NK-92 treated with Interleukin-12 subunit alpha and Interleukin-12 subunit beta, amount 100 ng/mL, for 24 hours (cell line): ENCODE measurements at regions not wholly inside any gene's neighbourhood (a gene's known extent, or its start where the extent isn't known, plus 50 kb on each side); places are given as distances from the start of the nearest gene placed in this dataset.

Source experiments
- DNase-seq: peaks from one replicate; lab custom pipeline; 2025; lab: John Stamatoyannopoulos, UW

DNA sequence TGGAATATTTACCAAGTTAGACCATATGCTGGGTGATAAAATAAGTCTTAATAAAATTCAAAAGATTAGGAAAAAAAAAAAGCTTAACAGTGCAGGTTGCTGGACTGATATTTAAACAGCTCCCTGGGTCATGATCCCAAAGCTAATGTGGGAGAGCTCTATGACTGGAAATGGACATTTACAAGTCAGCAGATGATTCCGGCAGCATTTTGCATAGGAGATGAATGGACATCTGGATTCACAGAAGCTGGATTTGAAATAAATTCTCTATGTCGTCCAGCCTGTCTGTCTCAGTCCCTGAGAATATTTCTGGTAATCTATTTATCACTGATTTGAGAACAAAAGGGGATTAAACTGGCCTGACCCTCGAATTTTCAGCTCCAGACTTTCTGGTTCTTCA lies 52.3 kb upstream of the KLHL25 start:
- DNase-seq: no peak

DNA sequence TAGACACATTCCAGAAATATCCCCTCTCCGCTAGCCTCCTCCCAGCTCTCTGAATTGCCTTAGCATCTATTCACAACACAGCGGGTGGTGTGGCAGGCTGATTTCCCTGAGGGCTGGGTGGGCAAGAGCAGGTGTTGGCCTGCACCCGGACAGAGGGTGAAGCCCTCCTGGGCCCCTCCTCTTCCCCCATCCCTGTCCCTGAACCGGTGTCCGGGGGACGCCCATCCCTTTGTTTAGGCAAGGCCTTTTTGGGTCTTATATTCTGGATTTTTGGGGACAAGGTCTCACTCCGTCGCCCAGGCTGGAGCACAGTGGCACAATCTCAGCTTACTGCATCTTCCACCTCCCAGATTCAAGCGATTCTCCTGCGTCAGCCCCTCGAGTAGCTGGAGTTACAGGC lies 55.2 kb upstream of the KLHL25 start:
- no peak for DNase-seq

DNA sequence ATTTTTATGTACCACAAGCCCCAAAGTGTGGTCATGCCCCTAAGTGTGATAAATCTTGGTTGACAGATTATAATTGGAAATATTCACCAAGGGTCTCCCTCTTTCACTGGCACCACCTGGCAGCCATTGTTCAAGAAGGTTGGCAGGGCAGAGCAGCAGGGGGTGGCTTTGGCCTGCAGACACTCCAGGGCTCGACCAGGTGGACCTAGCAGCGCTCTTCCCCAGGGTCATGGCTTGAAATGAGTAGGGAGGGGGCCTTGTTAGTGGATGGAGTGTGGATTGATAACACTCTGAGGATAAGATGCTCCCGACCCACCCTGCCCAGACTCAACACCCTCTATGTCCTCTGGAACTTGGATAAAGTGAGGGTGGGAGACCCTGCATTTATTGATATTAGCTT lies 58.2 kb upstream of the KLHL25 start:
- DNase-seq: no peak

DNA sequence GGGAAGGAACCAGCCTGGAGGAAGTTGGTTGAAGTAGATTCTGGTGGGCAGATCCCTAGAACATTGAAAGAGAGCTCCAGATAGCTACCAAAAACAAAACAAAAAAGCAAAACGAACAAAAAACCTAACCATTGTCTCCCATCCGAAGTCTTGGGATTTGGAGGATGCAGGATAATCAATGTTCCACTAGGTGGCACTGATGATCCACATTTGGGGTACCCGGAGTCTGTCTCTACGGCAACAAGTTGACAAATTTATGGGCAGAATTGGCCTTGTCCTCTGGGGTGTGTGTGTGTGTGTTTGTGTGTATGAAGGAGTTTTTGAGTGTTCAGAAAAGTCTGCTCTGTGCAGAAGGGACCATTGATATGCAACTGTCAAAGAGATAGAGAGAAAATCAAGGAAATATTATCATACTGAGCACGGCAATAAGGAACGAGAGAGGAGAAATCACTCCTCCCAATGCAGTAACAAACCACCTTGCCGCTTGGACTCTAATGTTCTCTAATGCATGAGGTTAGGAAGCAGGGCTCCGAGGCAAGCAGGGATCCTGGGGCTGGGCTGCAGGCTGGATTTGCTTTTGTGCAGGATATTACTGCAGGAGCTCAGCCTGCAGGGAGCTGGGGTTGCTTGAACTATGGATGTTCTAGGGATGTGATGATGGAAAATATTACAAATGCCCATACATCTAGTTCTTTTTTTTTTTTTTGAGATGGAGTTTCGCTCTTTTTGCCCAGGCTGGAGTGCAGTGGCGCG lies 59.8 kb upstream of the KLHL25 start:
- DNase-seq: no peak

DNA sequence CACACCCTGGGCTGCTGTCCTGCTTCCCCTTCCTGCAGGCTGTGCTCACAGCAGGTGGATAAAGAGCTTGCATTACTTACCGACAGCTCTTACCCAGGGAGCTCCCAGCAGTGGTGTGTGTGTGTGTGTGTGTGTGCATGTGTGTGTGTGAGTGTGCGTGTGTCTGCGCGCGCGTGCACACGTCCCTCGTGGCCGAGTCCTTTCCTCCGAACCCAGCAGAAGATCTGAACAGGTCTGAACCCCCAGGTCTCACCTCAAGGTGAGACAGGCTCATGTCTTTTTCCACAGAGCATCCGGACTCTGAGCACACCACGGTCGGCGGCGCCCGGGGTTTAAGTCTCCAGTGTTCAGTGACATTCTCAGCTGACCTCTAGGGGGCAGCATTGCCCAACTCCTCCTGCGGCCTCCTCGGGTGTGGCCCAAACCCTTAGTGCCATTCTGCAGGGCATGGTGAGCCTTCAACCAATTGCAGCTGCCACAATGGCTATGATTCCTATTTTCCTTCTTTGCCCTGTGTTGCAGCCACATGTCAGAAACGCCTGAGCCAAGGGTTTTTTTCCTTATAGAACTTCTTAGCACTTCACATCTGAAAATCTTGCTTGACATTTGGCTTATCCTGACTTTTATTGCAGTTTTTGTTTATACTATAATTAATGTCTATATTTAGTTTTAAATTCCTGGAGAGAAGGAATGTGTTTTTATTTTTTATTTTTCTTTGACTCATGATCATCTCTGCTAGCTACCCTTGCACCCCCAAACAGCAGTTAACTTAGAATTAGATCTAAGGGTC lies 64.1 kb upstream of the KLHL25 start:
- peak; percentile 45 for DNase-seq

DNA sequence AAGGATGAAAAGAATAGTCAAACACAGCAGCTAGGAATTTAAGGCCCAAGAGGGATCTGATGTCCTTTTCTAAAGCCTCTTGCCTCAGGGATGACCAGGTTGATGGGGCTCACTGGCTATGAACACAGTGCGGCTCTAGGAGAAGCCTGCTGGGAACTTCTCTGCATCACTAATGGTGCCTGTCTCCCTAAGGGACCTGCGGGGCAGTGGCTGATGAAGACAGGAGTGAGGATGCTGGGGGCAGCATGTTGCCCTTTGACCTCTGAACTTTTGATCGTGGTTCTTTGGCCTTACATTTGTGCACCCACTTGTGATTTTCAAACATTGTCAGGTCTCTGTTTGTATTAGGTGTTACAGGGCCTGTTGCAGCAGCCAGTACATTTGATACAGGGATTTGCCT lies 64.9 kb upstream of the KLHL25 start:
- DNase-seq: no peak

DNA sequence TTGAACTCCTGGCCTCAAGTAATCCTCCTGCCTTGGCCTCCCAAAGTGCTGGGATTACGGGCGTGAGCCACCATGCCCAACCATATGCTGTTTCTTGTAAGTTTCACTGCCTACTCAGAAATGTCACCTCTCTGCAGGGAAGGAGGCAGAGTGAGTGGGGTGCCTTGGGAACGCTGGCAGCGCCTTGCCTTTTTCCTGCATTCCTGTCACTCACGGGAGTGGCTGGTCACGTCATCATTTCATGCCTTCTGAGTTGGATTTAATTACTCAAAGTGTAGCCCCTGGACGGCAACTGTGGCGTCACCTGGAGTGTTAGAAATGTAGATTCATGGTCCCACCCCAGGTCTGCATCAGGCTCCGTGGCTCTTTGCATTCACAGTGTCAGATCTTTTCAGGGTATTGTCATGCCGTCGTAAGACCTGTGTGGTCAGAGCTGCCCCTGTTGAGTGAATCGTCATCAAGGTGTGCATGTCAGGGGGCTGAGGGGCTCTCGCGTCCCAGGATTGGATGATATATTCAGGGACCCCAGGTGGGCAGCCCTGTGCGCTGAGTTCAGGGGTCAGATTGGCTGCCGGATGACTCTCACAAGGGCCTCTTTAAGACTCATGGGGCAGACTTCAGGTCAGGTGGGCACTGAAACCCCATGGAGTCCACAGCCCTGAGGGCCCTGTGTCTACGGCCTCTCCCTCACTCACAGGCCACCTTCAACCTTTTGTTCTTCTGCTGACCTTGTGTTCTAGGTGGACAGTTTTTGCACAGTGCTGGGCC lies 65.9 kb upstream of the KLHL25 start:
- no peak for DNase-seq

DNA sequence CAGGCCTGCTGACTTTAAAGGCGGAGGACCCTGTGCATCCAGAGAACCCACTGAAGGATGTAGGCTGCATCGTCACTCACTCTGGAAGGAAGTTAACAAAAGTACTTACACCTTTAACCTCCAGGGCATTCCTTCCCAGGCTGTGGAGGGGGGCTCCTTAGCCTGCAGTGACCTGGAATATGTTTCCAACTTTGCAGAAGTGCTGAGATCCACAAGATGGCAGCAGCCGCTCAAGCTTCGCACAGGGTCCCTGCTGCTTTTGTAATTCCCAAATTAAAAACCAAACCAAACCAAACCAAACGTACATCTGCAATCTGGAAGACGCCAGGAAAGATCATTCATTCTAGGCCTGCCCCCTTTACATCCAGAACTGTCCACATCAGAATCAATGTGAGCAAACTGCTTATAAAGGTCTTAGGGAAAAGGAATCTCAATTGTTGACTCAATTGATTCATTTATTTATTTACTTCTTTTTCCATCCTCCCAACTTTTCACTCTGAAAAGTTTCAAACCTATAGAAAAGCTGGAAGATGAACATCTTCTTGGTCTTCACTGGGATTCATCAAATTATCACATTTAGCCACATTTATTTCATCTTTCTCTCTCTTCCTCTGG lies 70.5 kb upstream of the KLHL25 start:
- DNase-seq: peak; percentile 4

DNA sequence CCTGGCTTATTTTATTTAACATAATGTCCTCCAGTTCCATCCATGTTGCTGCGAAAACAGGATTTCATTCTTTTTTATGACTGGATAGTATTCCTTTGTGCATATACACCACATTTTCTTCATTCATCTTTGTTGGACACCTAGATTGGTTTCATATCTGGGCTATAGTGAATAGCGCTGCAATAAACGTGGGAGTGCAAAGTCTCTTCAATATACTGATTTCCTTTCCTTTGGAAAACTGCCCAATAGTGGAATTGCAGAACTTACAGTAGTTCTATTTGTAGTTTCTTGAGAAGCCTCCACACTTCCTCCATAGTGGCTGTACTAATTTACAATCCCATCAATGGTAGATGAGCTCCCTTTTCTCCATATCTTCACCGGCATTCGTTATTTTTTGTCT lies 72.5 kb upstream of the KLHL25 start:
- DNase-seq: no peak

DNA sequence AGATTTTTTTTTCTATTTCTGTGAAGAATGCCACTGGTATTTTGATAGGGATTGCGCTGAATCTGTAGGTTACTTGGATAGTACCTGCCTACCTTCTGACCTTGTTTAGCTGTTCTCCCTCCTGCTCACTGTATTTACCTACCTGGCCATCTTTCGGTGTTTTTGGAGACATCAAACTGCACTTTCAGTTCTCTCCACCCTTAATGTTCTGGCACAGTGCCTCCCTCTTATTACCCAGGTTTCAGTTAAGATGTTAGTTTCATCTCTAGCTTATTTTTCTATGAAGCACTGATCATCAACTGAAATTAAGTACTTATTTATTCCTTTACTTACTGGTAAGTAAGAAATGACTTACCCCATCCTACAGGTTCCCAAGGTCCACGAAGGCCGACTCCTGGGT lies 74.4 kb upstream of the KLHL25 start:
- no peak for DNase-seq

DNA sequence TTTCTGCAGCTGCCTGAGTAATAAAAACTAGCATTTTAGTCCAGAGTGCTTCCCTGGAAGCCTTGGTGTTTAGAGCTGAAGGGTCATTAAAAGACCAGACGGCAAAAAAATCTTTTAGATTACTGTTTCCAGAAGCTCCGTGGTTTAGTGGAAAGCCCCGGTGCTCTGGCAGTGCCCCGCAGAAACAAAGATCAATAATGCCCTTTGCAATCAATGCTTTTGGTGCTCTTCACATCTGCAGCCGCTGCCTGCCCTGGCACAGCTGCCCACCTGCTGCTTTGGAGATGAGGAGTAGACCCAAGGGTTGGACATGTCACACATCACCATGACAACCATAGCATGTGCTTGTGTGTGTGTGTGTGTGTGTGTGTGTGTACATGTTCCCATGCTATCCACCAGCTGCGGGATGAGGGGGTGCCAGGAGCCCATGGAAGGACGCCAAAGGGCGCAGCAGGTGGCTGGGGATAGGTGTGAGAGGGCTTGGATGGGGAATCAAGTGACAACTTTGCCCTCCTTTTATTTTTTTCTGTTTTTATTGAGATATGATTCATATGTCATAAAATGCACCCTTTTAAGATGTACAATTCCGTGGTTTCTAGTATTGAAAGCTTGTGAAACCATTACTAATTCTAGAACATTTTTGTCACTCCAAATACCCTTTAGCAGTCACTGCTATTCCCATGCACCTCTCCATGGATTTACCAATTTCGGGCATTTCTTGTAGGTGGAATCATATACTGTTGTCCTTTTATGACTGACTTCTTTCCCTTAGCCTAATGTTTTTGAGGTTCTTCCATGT lies 75.7 kb upstream of the KLHL25 start:
- no peak for DNase-seq

DNA sequence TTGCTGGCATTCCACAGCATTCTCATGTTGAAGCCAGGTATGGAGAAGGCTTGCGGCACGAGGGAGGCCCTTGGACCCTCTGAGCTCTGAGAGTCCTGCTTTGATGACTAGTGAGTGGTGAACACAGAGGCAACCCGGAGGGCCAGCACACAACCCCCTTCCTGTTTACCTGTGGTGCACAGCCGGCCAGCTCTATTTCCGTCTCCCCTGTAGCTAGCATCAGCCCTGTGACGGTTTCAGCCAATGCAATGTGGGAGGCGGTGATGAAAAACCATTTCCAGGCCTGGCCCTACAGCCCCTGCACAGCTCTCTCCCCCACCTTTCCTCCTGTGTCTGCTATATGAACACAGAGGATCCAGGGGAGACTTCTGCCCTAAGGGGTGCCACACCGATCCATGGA lies 76.8 kb upstream of the KLHL25 start:
- DNase-seq: peak; percentile 9

DNA sequence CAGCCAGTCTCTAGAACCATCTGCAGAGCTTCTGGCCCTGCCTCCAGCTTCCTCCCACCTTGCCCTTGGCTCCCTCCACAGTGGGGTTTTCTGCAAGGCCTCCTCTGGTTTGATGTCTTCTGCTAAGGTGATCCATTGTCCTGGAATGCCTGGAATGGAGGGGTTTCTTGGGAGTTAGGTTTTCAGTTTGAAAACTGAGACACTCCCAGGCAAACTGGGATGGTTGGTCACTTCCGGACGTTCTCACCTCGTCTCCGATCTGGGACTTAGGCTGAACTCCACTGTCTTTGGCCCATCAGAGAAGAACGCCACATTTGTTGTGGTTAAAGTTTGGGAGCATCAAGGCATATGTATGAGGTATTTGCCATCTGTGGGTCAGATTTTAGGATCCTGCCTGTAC lies 77.4 kb upstream of the KLHL25 start:
- no peak for DNase-seq

DNA sequence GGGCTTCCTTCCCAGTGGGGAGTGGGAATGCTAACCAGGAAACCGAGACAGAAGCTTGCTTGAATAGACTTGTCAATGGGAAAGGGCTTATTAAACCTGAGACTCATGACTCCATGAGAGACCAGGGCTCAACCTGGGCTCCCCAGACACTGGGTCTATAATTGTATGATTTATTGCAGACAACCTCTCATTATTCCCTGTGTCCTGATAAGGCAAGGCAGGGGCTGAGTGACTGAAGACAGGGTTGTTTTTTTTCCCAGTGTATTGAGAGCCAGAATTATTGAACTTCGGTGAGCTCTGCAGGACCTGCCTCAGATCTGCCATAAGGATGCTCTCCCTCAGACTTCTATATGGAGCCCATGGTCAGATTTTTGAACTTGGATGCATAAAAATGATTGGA lies 79.5 kb upstream of the KLHL25 start:
- no peak for DNase-seq

DNA sequence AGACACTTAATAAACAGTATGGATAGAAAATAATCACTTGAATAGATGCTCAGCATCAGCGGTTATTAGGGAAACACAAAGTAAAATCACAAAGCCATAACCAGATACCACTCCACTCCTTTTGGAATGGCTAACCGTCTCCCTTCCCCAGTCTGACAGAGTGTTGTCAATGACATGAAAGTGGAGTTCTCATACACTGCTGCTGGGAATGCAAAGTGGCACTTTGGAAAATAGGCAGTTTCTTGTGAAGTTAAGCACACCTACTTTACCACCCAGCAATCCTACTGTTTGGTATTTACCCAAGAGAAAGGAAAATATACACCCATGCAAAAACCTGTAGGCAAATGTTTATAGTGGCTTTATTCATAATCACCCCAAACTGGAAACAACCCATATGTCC lies 81.0 kb upstream of the KLHL25 start:
- DNase-seq: no peak

DNA sequence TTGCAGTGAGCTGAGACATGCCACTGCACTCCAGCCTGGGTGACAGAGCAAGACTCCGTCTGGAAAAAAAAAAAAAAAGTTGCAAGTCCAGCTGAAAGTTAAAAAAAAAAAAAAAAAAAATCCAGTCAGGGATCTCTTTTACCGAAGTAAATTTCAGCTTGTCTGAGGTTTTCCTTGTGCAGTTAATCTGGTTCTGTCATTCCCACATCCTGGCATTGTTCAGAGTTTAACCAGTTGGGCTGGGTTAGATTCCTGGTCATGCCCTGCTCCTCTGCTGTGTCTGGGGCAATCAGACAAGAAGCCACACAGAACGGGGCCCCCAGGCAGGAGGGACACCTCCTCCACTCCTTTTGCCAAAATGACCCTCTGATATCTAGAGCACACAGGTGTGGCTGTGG lies 84.1 kb upstream of the KLHL25 start:
- DNase-seq: no peak

DNA sequence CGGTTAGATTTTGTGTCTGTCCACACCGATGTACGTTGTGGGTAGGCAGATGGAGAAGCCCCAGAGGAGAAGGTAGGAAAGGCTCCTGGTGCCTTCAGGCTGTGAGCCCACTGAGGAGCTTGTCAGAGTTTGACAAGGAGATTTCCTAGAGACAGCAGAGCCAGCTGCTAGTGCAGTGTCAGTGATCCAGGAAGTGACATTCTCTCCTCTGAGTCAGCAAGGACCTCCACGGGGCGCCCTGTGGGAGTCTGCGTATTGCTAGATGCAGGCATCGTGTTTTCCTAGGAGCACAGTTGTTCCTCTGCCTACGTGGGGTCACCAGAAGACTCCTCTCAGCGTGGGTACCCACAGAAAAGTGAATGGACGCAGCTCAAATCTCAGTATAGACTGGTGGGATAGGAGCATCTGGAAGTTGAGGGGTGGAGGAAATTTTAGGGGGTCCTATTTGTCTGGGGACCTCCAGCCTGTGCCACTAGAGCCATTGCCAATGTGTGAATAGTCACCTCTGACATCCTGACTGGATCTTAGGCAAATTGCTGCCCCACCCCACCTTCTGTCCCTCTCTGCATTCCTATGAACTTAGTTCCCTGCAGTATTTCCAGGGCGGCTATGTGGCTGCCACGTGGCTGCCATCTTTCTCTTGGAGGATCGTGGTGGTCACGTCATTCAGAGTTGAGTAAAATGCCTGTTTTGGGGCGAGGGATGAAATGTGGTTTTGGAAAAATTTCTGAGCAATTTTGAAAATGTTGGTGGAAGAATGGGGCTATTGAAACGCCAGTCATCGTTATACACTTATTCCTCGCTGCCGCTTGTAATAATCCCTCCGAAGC lies 84.8 kb upstream of the KLHL25 start:
- DNase-seq: no peak

DNA sequence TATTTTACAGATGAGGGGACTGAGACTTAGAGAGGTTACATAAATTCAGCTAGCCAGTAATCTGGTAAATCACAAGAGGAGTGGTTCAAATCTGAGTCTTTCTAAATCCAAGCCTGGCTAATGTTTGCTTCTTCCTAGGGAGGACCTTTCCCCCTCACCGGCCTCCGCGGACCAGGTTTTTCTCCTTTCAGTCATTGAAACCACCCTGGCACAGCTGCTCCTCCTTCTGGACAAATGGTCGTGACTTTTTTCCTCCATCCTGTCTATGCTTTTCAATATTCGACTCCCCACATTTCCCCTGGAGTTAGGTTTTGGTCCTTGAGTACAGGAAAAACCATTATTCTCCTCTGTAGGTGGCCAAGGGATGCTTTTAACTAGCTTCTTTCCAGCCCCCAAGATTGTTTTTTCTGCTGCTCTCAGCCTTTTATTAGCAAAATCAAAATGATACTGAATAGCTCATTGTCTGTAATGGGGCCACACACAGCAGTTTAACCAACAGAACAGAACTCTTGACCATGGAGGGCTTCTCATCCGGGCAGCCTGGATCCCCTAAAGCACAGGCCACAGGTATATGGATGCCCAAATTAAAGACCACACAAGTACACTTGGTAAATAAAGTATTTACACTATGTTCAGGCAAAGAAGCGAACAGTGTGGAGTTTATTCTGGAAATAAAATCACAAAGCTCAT lies 85.9 kb upstream of the KLHL25 start:
- no peak for DNase-seq

DNA sequence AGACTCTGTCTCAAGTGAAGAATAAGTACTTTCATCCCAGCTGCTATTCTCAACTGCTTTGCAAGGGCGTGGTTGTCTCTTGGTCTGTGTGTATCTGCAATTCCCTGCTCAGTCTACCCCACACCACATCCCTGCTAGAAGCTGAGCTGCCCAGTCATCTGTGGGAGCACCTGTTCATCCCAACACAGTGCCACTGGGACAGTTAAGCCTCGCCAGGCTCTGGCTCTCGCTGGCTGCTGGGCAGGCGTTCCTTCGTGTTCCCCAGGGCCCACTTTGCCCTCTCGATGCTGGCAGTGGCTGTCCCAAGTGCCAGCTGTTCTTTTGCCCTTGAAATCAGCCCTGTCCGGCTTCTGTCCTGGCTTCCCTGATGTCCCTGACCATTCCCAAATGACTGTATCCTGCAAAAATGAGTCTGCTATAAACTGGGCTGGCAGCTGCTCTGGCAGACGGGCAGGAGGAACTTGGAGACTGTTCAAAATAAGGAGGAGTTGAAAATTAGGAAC lies 91.6 kb upstream of the KLHL25 start:
- no peak for DNase-seq
